OCI-LY7 (cell line): ENCODE measurements at regions not wholly inside any gene's neighbourhood (a gene's known extent, or its start where the extent isn't known, plus 50 kb on each side); places are given as distances from the start of the nearest gene placed in this dataset.

Experiments used
- BruUV-seq: library from RNA; stranded (reverse); fragments of 400-500 nt; replicated peaks from 2 replicates; lab custom pipeline; 2021; lab: Mats Ljungman, UMichigan
- CTCF ChIA-PET: fragments of 300-600 bp; sonication (Branson Sonifier 250); formaldehyde crosslinking; loops from one replicate; lab custom pipeline; 2022; ENCODE audit warnings: antibody characterized with exemption; ENCODE audit not compliant: unreplicated experiment; lab: Charles Lee
- POLR2A ChIA-PET: fragments of 300-600 bp; sonication (Branson Sonifier 250); formaldehyde crosslinking; loops from one replicate; lab custom pipeline; 2022; ENCODE audit warnings: antibody characterized with exemption; lab: Charles Lee
- DNase-seq: peaks from one replicate; pipeline ENCODE4 v3.0.0-alpha.2; 2015; ENCODE audit warnings: low spot score
- H2AFZ ChIP-seq: fragments of 200-600 bp; sonication (generic), shearing (Covaris generic); 2 replicates; pipeline ENCODE4 v1.6.1; 2014; ENCODE audit warnings: mild to moderate bottlenecking, antibody characterized with exemption, low read length, moderate library complexity
- H3K27ac ChIP-seq: fragments of 200-600 bp; sonication (generic); 2 replicates; pipeline ENCODE4 v1.5.1; 2014; ENCODE audit warnings: mixed run types, low read depth, mild to moderate bottlenecking, moderate library complexity, low read length, inconsistent platforms; ENCODE audit not compliant: poor library complexity, severe bottlenecking
- H3K36me3 ChIP-seq: fragments of 200-600 bp; sonication (generic); 2 replicates; pipeline ENCODE4 v1.6.1; 2014; ENCODE audit warnings: mild to moderate bottlenecking, antibody characterized with exemption, low read length, moderate library complexity, mixed read lengths; ENCODE audit not compliant: insufficient read depth
- H3K4me1 ChIP-seq: fragments of 200-600 bp; sonication (generic); 2 replicates; pipeline ENCODE4 v1.5.1; 2014; ENCODE audit warnings: mild to moderate bottlenecking, low read length; ENCODE audit not compliant: insufficient read depth, poor library complexity, severe bottlenecking
- H3K4me2 ChIP-seq: fragments of 200-600 bp; sonication (generic); 2 replicates; pipeline ENCODE4 v1.6.1; 2014; ENCODE audit warnings: mild to moderate bottlenecking, low read length
- H3K4me3 ChIP-seq: fragments of 200-600 bp; sonication (generic); 2 replicates; pipeline ENCODE4 v1.5.1; 2014; ENCODE audit warnings: mild to moderate bottlenecking, low read depth, low read length; ENCODE audit not compliant: poor library complexity, severe bottlenecking
- H3K79me2 ChIP-seq: fragments of 200-600 bp; sonication (generic); 2 replicates; pipeline ENCODE4 v1.6.1; 2016; ENCODE audit warnings: low read depth, mild to moderate bottlenecking, low read length, moderate library complexity, mixed read lengths; ENCODE audit not compliant: insufficient read depth
- H3K9me2 ChIP-seq: fragments of 200-600 bp; sonication (generic); 2 replicates; pipeline ENCODE4 v1.6.1; 2016; ENCODE audit warnings: mild to moderate bottlenecking, low read length, mixed read lengths; ENCODE audit not compliant: insufficient read depth
- H3K9me3 ChIP-seq: fragments of 200-600 bp; sonication (generic); 2 replicates; pipeline ENCODE4 v1.6.1; 2014; ENCODE audit warnings: mild to moderate bottlenecking, mixed run types, low read length, mixed read lengths
- H4K20me1 ChIP-seq: fragments of 200-600 bp; sonication (generic); 2 replicates; pipeline ENCODE4 v1.6.1; 2014; ENCODE audit warnings: mild to moderate bottlenecking, antibody characterized with exemption, low read length, moderate library complexity, mixed read lengths; ENCODE audit not compliant: insufficient read depth
- CTCF ChIP-seq: fragments of 200-600 bp; sonication (generic); conservative IDR thresholded peaks from 2 replicates; pipeline ENCODE4 v1.5.1; 2014; ENCODE audit warnings: mild to moderate bottlenecking, antibody characterized with exemption, low read length, moderate library complexity, mixed read lengths
- EZH2phosphoT487 ChIP-seq: fragments of 200-600 bp; sonication (generic); IDR thresholded peaks from 2 replicates; pipeline ENCODE4 v1.6.1; 2018; ENCODE audit warnings: low read depth, borderline replicate concordance, mild to moderate bottlenecking, mixed run types, antibody characterized with exemption, low read length, moderate library complexity, mixed read lengths
- intact Hi-C: fragments of 100-400 bp; cut with micrococcal nuclease; formaldehyde crosslinking; loops from one replicate; pipeline ENCODE4 v1.10.0; 2022; ENCODE audit not compliant: unreplicated experiment

GRCh38 chr1:113007706-113008364 is 51.8 kb upstream of the SLC16A1 start:
- ChIA-PET POLR2A (interaction anchor here (0.7 to 1.0 kb wide), 2 partner anchors 9 to 1141 kb away, joined by 3 read pairs; no protein-coding TSS in a partner anchor), CTCF (no interaction called here)
- Histone ChIP-seq H3K4me1 (no peaks in the 10 kb centered on the region), H3K9me2 (no peaks in the 10 kb centered on the region), H3K27ac (no peak overlapping the region), H2AFZ (no peak overlapping the region), H3K36me3 (peaks cover 20% of the 10 kb centered on the region), H3K4me2 (no peak overlapping the region), H3K79me2 (no peaks in the 10 kb centered on the region), H4K20me1 (no peaks in the 10 kb centered on the region), H3K4me3 (no peak overlapping the region), H3K9me3 (no peaks in the 10 kb centered on the region)
- TF ChIP-seq EZH2phosphoT487, result no peak
- intact Hi-C loops, result no loop called here
- BruUV-seq, result no TSS peak
- DNase-seq, result no peak

DNA sequence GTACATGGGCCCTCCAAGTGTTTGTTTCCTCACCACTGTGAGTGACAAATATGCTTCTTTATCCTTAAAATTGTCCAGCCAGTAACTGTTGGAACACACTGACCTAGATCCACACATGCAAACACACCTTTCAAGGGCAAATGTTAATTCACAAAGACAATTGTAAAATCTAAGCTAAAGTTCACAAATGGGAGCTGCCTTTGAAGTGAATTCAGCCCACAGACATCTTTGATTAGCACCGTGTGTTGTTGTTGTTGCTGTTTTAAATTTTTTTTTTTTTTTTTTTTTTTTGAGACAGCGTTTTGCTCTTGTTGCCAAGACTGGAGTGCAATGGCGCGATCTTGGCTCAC is 52.3 kb upstream of the SLC16A1 start:
- BruUV-seq, result no TSS peak
- no peaks in the 10 kb centered on the region for H3K9me3 ChIP-seq
- H3K4me2 ChIP-seq, result no peak overlapping the region
- H3K4me3 ChIP-seq, result no peak overlapping the region
- H3K27ac ChIP-seq, result no peak overlapping the region
- intact Hi-C loops, result no loop called here
- no peaks in the 10 kb centered on the region for H3K79me2 ChIP-seq
- H2AFZ ChIP-seq, result no peak overlapping the region
- H4K20me1 ChIP-seq, result no peaks in the 10 kb centered on the region
- no peaks in the 10 kb centered on the region for H3K9me2 ChIP-seq
- H3K4me1 ChIP-seq, result no peaks in the 10 kb centered on the region
- DNase-seq, result no peak
- CTCF ChIA-PET, result no interaction called here
- peaks cover 20% of the 10 kb centered on the region for H3K36me3 ChIP-seq
- no peak for TF ChIP-seq EZH2phosphoT487
- TF ChIP-seq CTCF, result no peak
- POLR2A ChIA-PET, result interaction anchor here (0.7 to 1.0 kb wide), 3 partner anchors 9 to 1141 kb away, joined by 3 to 6 read pairs (median 3); no protein-coding TSS in a partner anchor

DNA sequence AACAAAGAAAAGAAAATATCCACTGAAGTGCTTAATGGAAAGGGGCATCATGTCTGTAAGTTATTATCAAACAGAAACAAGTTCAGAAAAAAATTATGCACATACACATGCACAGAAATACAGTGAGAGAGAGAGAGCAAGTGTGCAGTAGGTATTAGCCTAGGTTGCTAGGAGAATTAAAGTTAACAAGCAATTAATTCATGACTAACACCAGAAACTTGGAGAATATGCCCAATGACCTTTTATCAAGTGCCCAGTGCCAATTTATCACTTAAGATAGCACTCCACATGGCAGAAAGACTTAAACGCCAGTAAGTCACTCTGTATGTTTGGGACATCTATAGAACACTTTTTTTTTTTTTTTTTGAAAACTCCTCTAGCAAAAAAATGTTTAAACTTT is 56.2 kb upstream of the SLC16A1 start:
- Histone ChIP-seq H4K20me1 (no peaks in the 10 kb centered on the region), H2AFZ (no peak overlapping the region), H3K9me2 (no peaks in the 10 kb centered on the region), H3K36me3 (peaks cover 16% of the 10 kb centered on the region; the same call in 1 of the 2 replicates), H3K4me1 (no peaks in the 10 kb centered on the region), H3K4me2 (no peak overlapping the region), H3K27ac (no peak overlapping the region), H3K4me3 (no peak overlapping the region), H3K9me3 (no peaks in the 10 kb centered on the region), H3K79me2 (no peaks in the 10 kb centered on the region)
- intact Hi-C loops, result no loop called here
- BruUV-seq, result no TSS peak
- ChIA-PET CTCF (no interaction called here), POLR2A (no interaction called here)
- TF ChIP-seq EZH2phosphoT487, result no peak
- TF ChIP-seq CTCF, result no peak
- DNase-seq, result no peak
